Keratinocyte (primary cell): ENCODE measurements at regions not wholly inside any gene's neighbourhood (a gene's known extent, or its start where the extent isn't known, plus 50 kb on each side); places are given as distances from the start of the nearest gene placed in this dataset.

Source experiments
- DNase-seq: peaks from one replicate; pipeline ENCODE4 v3.0.0-alpha.2; 2011; ENCODE audit warnings: low read depth, missing footprints, low spot score
- FAIRE-seq: peaks from 2 replicates; lab custom pipeline; 2011; peaks lifted over from hg19 to GRCh38; lab: Jason Lieb, UNC
- H2AFZ ChIP-seq: 2 replicates; pipeline ENCODE4 v1.6.0; 2012; ENCODE audit warnings: low read length, control low read depth, inconsistent platforms; ENCODE audit not compliant: control insufficient read depth
- H3K27ac ChIP-seq: 2 replicates; pipeline ENCODE4 v1.5.1; 2011; ENCODE audit warnings: low read length; ENCODE audit not compliant: control insufficient read depth, insufficient read depth
- H3K27me3 ChIP-seq: 3 replicates; pipeline ENCODE4 v1.6.0; 2011; ENCODE audit warnings: low read length; ENCODE audit not compliant: control insufficient read depth, insufficient read depth; ENCODE audit errors: extremely low read depth
- H3K36me3 ChIP-seq, 2 experiments: 2 replicates in 1 of 2; 3 replicates in 1 of 2; pipeline ENCODE4 v1.5.1; 2011; ENCODE audit warnings: low read length in 2 of 2, mild to moderate bottlenecking in 1 of 2; ENCODE audit not compliant: control insufficient read depth in 2 of 2, insufficient read depth in 2 of 2; ENCODE audit errors: extremely low read depth in 1 of 2
- H3K4me1 ChIP-seq: 3 replicates; pipeline ENCODE4 v1.5.1; 2011; ENCODE audit warnings: low read length; ENCODE audit not compliant: control insufficient read depth, insufficient read depth; ENCODE audit errors: extremely low read depth
- H3K4me2 ChIP-seq: 3 replicates; pipeline ENCODE4 v1.6.0; 2011; ENCODE audit warnings: low read depth, low read length; ENCODE audit not compliant: control insufficient read depth, insufficient read depth; ENCODE audit errors: extremely low read depth
- H3K4me3 ChIP-seq, 3 experiments: fragments of 200-600 bp in 1 of 3; sonication (generic) in 1 of 3; 2 replicates in 2 of 3; 3 replicates in 1 of 3; pipeline ENCODE4 v1.5.1; 2011 to 2016; ENCODE audit warnings: low read length in 3 of 3, mild to moderate bottlenecking in 3 of 3, control low read depth in 2 of 3, inconsistent platforms in 1 of 3, low read depth in 1 of 3, mixed read lengths in 1 of 3, mixed run types in 1 of 3, moderate library complexity in 1 of 3; ENCODE audit not compliant: control insufficient read depth in 2 of 3, insufficient read depth in 2 of 3; ENCODE audit errors: extremely low read depth in 1 of 3
- H3K79me2 ChIP-seq: 2 replicates; pipeline ENCODE4 v1.6.0; 2012; ENCODE audit warnings: low read length; ENCODE audit not compliant: control insufficient read depth, insufficient read depth
- H3K9ac ChIP-seq: 3 replicates; pipeline ENCODE4 v1.6.0; 2011; ENCODE audit warnings: low read length; ENCODE audit not compliant: control insufficient read depth, insufficient read depth; ENCODE audit errors: extremely low read depth
- H3K9me1 ChIP-seq: 3 replicates; pipeline ENCODE4 v1.6.0; 2011; ENCODE audit warnings: low read length; ENCODE audit not compliant: control insufficient read depth, insufficient read depth; ENCODE audit errors: extremely low read depth
- H3K9me3 ChIP-seq: 2 replicates; pipeline ENCODE4 v1.5.1; 2012; ENCODE audit warnings: low read depth, low read length; ENCODE audit not compliant: control insufficient read depth
- H4K20me1 ChIP-seq: 3 replicates; pipeline ENCODE4 v1.6.0; 2011; ENCODE audit warnings: low read length; ENCODE audit not compliant: control insufficient read depth, insufficient read depth; ENCODE audit errors: extremely low read depth
- EZH2 ChIP-seq: IDR thresholded peaks from one replicate; pipeline ENCODE4 v1.6.1; 2012; ENCODE audit warnings: inconsistent platforms, mild to moderate bottlenecking, low read length, moderate library complexity
- dilution Hi-C: fragments of 300-500 bp; cut with MboI; formaldehyde crosslinking; loops from one replicate; pipeline ENCODE4 v1.7.0; 2020; ENCODE audit warnings: low sequenced_read_pairs; ENCODE audit not compliant: extremely low pct_ligation_motif_present
- TF ChIP-seq, protein P1 (sequence below), 3 experiments: IDR thresholded peaks in 1 of 3; conservative IDR thresholded peaks in 1 of 3; optimal IDR thresholded peaks in 1 of 3; 2 replicates in 2 of 3; 3 replicates in 1 of 3; pipeline versions ENCODE3 to v1.5.1; 2011; ENCODE audit warnings: low read length in 3 of 3, mild to moderate bottlenecking in 3 of 3, moderate library complexity in 2 of 3, control low read depth in 1 of 3, inconsistent platforms in 1 of 3; ENCODE audit not compliant: insufficient read depth in 2 of 3; ENCODE audit errors: extremely low read depth in 1 of 3

DNA sequence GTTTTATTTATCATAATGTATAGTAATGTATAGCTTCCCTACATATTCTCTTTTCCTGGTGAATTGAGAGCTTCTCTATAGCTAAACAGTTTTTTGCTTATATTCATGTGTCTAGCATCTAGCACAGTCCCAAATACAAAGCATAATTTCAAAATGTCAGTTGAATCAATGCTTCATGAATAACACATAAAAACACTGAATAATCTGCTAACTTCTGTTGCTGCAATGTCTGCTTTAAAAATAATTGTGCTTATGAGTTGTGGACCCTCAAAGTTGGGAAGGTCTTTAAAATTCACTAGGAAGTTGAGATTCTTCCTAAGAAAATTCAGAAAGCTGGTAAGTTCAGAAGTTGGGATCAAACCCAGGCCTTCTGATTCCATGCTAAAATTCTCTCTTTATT lies 600.9 kb upstream of the FAM98A start:
- Histone ChIP-seq H3K36me3 (no peaks in the 10 kb centered on the region), H3K9me3 (no peaks in the 10 kb centered on the region), H3K27ac (no peak overlapping the region), H3K9me1 (no peaks in the 10 kb centered on the region), H3K79me2 (no peaks in the 10 kb centered on the region), H2AFZ (no peak overlapping the region), H4K20me1 (no peaks in the 10 kb centered on the region), H3K4me3 (no peak overlapping the region), H3K4me1 (no peaks in the 10 kb centered on the region), H3K9ac (no peak overlapping the region), H3K27me3 (no peaks in the 10 kb centered on the region), H3K4me2 (no peak overlapping the region)
- DNase-seq (no peak), FAIRE-seq (no peak)
- TF ChIP-seq, protein P1, sequence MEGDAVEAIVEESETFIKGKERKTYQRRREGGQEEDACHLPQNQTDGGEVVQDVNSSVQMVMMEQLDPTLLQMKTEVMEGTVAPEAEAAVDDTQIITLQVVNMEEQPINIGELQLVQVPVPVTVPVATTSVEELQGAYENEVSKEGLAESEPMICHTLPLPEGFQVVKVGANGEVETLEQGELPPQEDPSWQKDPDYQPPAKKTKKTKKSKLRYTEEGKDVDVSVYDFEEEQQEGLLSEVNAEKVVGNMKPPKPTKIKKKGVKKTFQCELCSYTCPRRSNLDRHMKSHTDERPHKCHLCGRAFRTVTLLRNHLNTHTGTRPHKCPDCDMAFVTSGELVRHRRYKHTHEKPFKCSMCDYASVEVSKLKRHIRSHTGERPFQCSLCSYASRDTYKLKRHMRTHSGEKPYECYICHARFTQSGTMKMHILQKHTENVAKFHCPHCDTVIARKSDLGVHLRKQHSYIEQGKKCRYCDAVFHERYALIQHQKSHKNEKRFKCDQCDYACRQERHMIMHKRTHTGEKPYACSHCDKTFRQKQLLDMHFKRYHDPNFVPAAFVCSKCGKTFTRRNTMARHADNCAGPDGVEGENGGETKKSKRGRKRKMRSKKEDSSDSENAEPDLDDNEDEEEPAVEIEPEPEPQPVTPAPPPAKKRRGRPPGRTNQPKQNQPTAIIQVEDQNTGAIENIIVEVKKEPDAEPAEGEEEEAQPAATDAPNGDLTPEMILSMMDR (optimal IDR thresholded peaks at IDR 0.05 in 1 of 3, IDR thresholded peaks at IDR 0.05 in 1 of 3, conservative IDR thresholded peaks at IDR 0.05 in 1 of 3; ENCODE audit: extremely low read depth in 1 of 3, insufficient read depth in 2 of 3, low read length in 3 of 3): no peak
- TF ChIP-seq EZH2: no peak
- dilution Hi-C loops: no loop called here

DNA sequence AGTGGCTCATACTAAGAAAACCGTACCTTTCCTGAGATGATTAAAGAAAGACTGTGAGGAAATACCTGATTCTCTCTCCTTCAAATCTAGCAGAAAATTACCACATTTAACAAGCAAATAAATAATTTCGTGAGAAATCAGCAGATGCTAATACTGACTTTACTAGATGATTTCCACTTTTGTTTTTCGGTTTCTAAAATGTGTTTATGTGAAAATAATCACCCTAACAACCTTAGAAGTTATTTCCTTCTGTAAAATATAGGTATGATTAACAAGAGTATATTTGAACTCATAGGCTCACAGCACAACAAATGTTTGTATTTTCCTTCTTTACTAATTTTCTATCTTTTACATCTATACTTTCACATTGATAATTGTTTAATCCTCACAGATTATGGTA lies 594.1 kb upstream of the FAM98A start:
- H3K4me3 ChIP-seq: no peak overlapping the region
- H3K36me3 ChIP-seq: no peaks in the 10 kb centered on the region
- no peaks in the 10 kb centered on the region for H3K9me3 ChIP-seq
- TF ChIP-seq EZH2: no peak
- TF ChIP-seq, protein P1 (optimal IDR thresholded peaks at IDR 0.05 in 1 of 3, IDR thresholded peaks at IDR 0.05 in 1 of 3, conservative IDR thresholded peaks at IDR 0.05 in 1 of 3; ENCODE audit: extremely low read depth in 1 of 3, insufficient read depth in 2 of 3, low read length in 3 of 3): no peak
- H3K79me2 ChIP-seq: no peaks in the 10 kb centered on the region
- no peaks in the 10 kb centered on the region for H3K27me3 ChIP-seq
- no peaks in the 10 kb centered on the region for H3K9me1 ChIP-seq
- H4K20me1 ChIP-seq: no peaks in the 10 kb centered on the region
- dilution Hi-C loops: no loop called here
- no peaks in the 10 kb centered on the region for H3K4me1 ChIP-seq
- H3K9ac ChIP-seq: no peak overlapping the region
- DNase-seq: no peak
- H3K4me2 ChIP-seq: no peak overlapping the region
- FAIRE-seq: no peak
- H2AFZ ChIP-seq: no peak overlapping the region
- no peak overlapping the region for H3K27ac ChIP-seq
